ENCODE measurements at regions not wholly inside any gene's neighbourhood (a gene's known extent, or its start where the extent isn't known, plus 50 kb on each side); places are given as distances from the start of the nearest gene placed in this dataset.

- DNase-seq (ENCODE audit: extremely low spot score), result no peak
- TF ChIP-seq LEF1 (IDR thresholded peaks at IDR 0.05; ENCODE audit: borderline replicate concordance), result no peak
- no peak for TF ChIP-seq PKNOX1 (IDR thresholded peaks at IDR 0.05)
- TF ChIP-seq CTBP1 (IDR thresholded peaks at IDR 0.05; ENCODE audit: borderline replicate concordance), result no peak
- no peak for TF ChIP-seq HDGF (IDR thresholded peaks at IDR 0.05; ENCODE audit: borderline replicate concordance)
- TF ChIP-seq SP1 (IDR thresholded peaks at IDR 0.05), result no peak
- TF ChIP-seq FOXA1 (IDR thresholded peaks at IDR 0.05), result no peak
- TF ChIP-seq SUZ12 (IDR thresholded peaks at IDR 0.05), result no peak
- no peak for TF ChIP-seq TARDBP (IDR thresholded peaks at IDR 0.05)
- TF ChIP-seq FOXK2 (IDR thresholded peaks at IDR 0.05), result no peak
- no peak for TF ChIP-seq ARNT (IDR thresholded peaks at IDR 0.05)
- no peak for TF ChIP-seq BHLHE40 (IDR thresholded peaks at IDR 0.05; ENCODE audit: borderline replicate concordance)
- TF ChIP-seq ELF4 (IDR thresholded peaks at IDR 0.05), result no peak
- no peak for TF ChIP-seq NFRKB (IDR thresholded peaks at IDR 0.05)
- no peak for TF ChIP-seq ZNF384 (IDR thresholded peaks at IDR 0.05)
- TF ChIP-seq L3MBTL2 (conservative IDR thresholded peaks at IDR 0.05), result no peak
- TF ChIP-seq FOXM1 (IDR thresholded peaks at IDR 0.05; ENCODE audit: borderline replicate concordance), result no peak
- ChIA-PET POLR2A (interaction anchor here (1.3 kb wide), 1 partner anchor 64 kb away, joined by 4 read pairs; the partner anchor contains the start of gene NDUFS6), CTCF (no interaction called here)
These were observed 62.5 kb downstream of the MRPL36 start for GRCh38 chr5:1736889-1737711.

- no peak for TF ChIP-seq PKNOX1 (IDR thresholded peaks at IDR 0.05)
- TF ChIP-seq ARNT (IDR thresholded peaks at IDR 0.05), result no peak
- TF ChIP-seq LEF1 (IDR thresholded peaks at IDR 0.05; ENCODE audit: borderline replicate concordance), result no peak
- TF ChIP-seq TARDBP (IDR thresholded peaks at IDR 0.05), result no peak
- TF ChIP-seq FOXK2 (IDR thresholded peaks at IDR 0.05), result no peak
- TF ChIP-seq ELF4 (IDR thresholded peaks at IDR 0.05), result no peak
- TF ChIP-seq FOXA1 (IDR thresholded peaks at IDR 0.05), result no peak
- no peak for TF ChIP-seq L3MBTL2 (conservative IDR thresholded peaks at IDR 0.05)
- no peak for TF ChIP-seq BHLHE40 (IDR thresholded peaks at IDR 0.05; ENCODE audit: borderline replicate concordance)
- TF ChIP-seq FOXM1 (IDR thresholded peaks at IDR 0.05; ENCODE audit: borderline replicate concordance), result no peak
- TF ChIP-seq ZNF384 (IDR thresholded peaks at IDR 0.05), result no peak
- TF ChIP-seq SP1 (IDR thresholded peaks at IDR 0.05), result no peak
- no peak for TF ChIP-seq CTBP1 (IDR thresholded peaks at IDR 0.05; ENCODE audit: borderline replicate concordance)
- TF ChIP-seq NFRKB (IDR thresholded peaks at IDR 0.05), result no peak
- no peak for TF ChIP-seq HDGF (IDR thresholded peaks at IDR 0.05; ENCODE audit: borderline replicate concordance)
- DNase-seq (ENCODE audit: extremely low spot score), result no peak
- ChIA-PET CTCF (interaction anchor here (0.9 kb wide), 1 partner anchor 27 kb away, joined by 3 read pairs; no protein-coding TSS in a partner anchor), POLR2A (interaction anchor here (1.0 to 1.3 kb wide), 2 partner anchors 65 to 66 kb away, joined by 3 to 4 read pairs; partner anchors contain the start of gene NDUFS6)
These were observed 63.6 kb downstream of the MRPL36 start for GRCh38 chr5:1736065-1736464.

- TF ChIP-seq BHLHE40 (IDR thresholded peaks at IDR 0.05; ENCODE audit: borderline replicate concordance), result no peak
- TF ChIP-seq LEF1 (IDR thresholded peaks at IDR 0.05; ENCODE audit: borderline replicate concordance), result no peak
- TF ChIP-seq HDGF (IDR thresholded peaks at IDR 0.05; ENCODE audit: borderline replicate concordance), result no peak
- TF ChIP-seq FOXK2 (IDR thresholded peaks at IDR 0.05), result no peak
- TF ChIP-seq SUZ12 (IDR thresholded peaks at IDR 0.05), result no peak
- TF ChIP-seq ELF4 (IDR thresholded peaks at IDR 0.05), result no peak
- TF ChIP-seq L3MBTL2 (conservative IDR thresholded peaks at IDR 0.05), result no peak
- no peak for TF ChIP-seq FOXM1 (IDR thresholded peaks at IDR 0.05; ENCODE audit: borderline replicate concordance)
- POLR2A ChIA-PET, result interaction anchor here (1.0 kb wide), 1 partner anchor 66 kb away, joined by 3 read pairs; no protein-coding TSS in a partner anchor
- CTCF ChIA-PET, result interaction anchor here (0.9 kb wide), 1 partner anchor 28 kb away, joined by 3 read pairs; no protein-coding TSS in a partner anchor
- no peak for DNase-seq (ENCODE audit: extremely low spot score)
These were observed 64.2 kb downstream of the MRPL36 start for GRCh38 chr5:1735320-1735970.

GRCh38 chr5:1734908-1735289 lies 64.7 kb downstream of the MRPL36 start:
- ChIA-PET POLR2A (no interaction called here), CTCF (no interaction called here)
- TF ChIP-seq LEF1 (IDR thresholded peaks at IDR 0.05; ENCODE audit: borderline replicate concordance) (no peak), SP1 (IDR thresholded peaks at IDR 0.05) (no peak), ELF4 (IDR thresholded peaks at IDR 0.05) (no peak), SUZ12 (IDR thresholded peaks at IDR 0.05) (no peak), CTBP1 (IDR thresholded peaks at IDR 0.05; ENCODE audit: borderline replicate concordance) (no peak), ZNF384 (IDR thresholded peaks at IDR 0.05) (no peak), PKNOX1 (IDR thresholded peaks at IDR 0.05) (no peak), TARDBP (IDR thresholded peaks at IDR 0.05) (no peak), HDGF (IDR thresholded peaks at IDR 0.05; ENCODE audit: borderline replicate concordance) (no peak), FOXA1 (IDR thresholded peaks at IDR 0.05) (no peak), L3MBTL2 (conservative IDR thresholded peaks at IDR 0.05) (no peak), BHLHE40 (IDR thresholded peaks at IDR 0.05; ENCODE audit: borderline replicate concordance) (no peak), NFRKB (IDR thresholded peaks at IDR 0.05) (no peak), FOXM1 (IDR thresholded peaks at IDR 0.05; ENCODE audit: borderline replicate concordance) (no peak), FOXK2 (IDR thresholded peaks at IDR 0.05) (no peak), ARNT (IDR thresholded peaks at IDR 0.05) (no peak)
- no peak for DNase-seq (ENCODE audit: extremely low spot score)

GRCh38 chr5:1734271-1734907 lies 65.2 kb downstream of the MRPL36 start:
- ChIA-PET CTCF (interaction anchor here (0.6 kb wide), 1 partner anchor 286 kb away, joined by 5 read pairs; no protein-coding TSS in a partner anchor), POLR2A (no interaction called here)
- no peak for DNase-seq (ENCODE audit: extremely low spot score)
- TF ChIP-seq NFRKB (IDR thresholded peaks at IDR 0.05), result no peak
- no peak for TF ChIP-seq TARDBP (IDR thresholded peaks at IDR 0.05)
- no peak for TF ChIP-seq LEF1 (IDR thresholded peaks at IDR 0.05; ENCODE audit: borderline replicate concordance)
- TF ChIP-seq CTBP1 (IDR thresholded peaks at IDR 0.05; ENCODE audit: borderline replicate concordance), result no peak
- TF ChIP-seq ELF4 (IDR thresholded peaks at IDR 0.05), result no peak
